ENCODE measurements at regions not wholly inside any gene's neighbourhood (a gene's known extent, or its start where the extent isn't known, plus 50 kb on each side); places are given as distances from the start of the nearest gene placed in this dataset.

- no peak for TF ChIP-seq CTCF (IDR thresholded peaks at IDR 0.05)
- Histone ChIP-seq H3K4me2 (ENCODE audit: low read length) (peak overlapping the region; percentile 52), H3K27ac (peak overlapping the region; percentile 97), H3K27me3 (ENCODE audit: control insufficient read depth, insufficient read depth, low read length) (no peaks in the 10 kb centered on the region), H3K4me1 (peaks cover 82% of the 10 kb centered on the region), H3K79me2 (no peaks in the 10 kb centered on the region), H3K9ac (peak overlapping the region; percentile 24), H2AFZ (peak overlapping the region; percentile 68), H3K36me3 (ENCODE audit: control insufficient read depth, insufficient read depth, low read length) (no peaks in the 10 kb centered on the region), H3K4me3 (ENCODE audit: low read depth, low read length) (peak overlapping the region; percentile 36), H3K9me3 (ENCODE audit: control insufficient read depth, low read length) (no peaks in the 10 kb centered on the region)
Measured at GRCh38 chr6:134520181-134521115, 202.5 kb upstream of the SGK1 start.

GRCh38 chr6:134519465-134519864, 201.6 kb upstream of the SGK1 start:
- TF ChIP-seq CTCF (IDR thresholded peaks at IDR 0.05) = no peak
- H3K36me3 ChIP-seq (ENCODE audit: control insufficient read depth, insufficient read depth, low read length) = no peaks in the 10 kb centered on the region
- H3K27ac ChIP-seq = peak overlapping the region; percentile 97
- H3K4me3 ChIP-seq (ENCODE audit: low read depth, low read length) = no peak overlapping the region
- no peaks in the 10 kb centered on the region for H3K79me2 ChIP-seq
- H2AFZ ChIP-seq = peak overlapping the region; percentile 29
- no peaks in the 10 kb centered on the region for H3K27me3 ChIP-seq (ENCODE audit: control insufficient read depth, insufficient read depth, low read length)
- peak overlapping the region; percentile 52 for H3K4me2 ChIP-seq (ENCODE audit: low read length)
- H3K9ac ChIP-seq = no peak overlapping the region
- peaks cover 72% of the 10 kb centered on the region for H3K4me1 ChIP-seq
- no peaks in the 10 kb centered on the region for H3K9me3 ChIP-seq (ENCODE audit: control insufficient read depth, low read length)

GRCh38 chr6:134517868-134518267, 200.0 kb upstream of the SGK1 start:
- Histone ChIP-seq H3K36me3 (ENCODE audit: control insufficient read depth, insufficient read depth, low read length) (no peaks in the 10 kb centered on the region), H3K4me3 (ENCODE audit: low read depth, low read length) (peak overlapping the region; percentile 37), H3K4me2 (ENCODE audit: low read length) (peak overlapping the region; percentile 52), H3K27me3 (ENCODE audit: control insufficient read depth, insufficient read depth, low read length) (no peaks in the 10 kb centered on the region), H3K4me1 (peaks cover 57% of the 10 kb centered on the region), H3K27ac (peak overlapping the region; percentile 97), H2AFZ (peak overlapping the region; percentile 63), H3K9ac (no peak overlapping the region), H3K79me2 (no peaks in the 10 kb centered on the region), H3K9me3 (ENCODE audit: control insufficient read depth, low read length) (no peaks in the 10 kb centered on the region)
- TF ChIP-seq CTCF (IDR thresholded peaks at IDR 0.05) = no peak

GRCh38 chr6:134517145-134517658, 199.3 kb upstream of the SGK1 start:
- H3K36me3 ChIP-seq (ENCODE audit: control insufficient read depth, insufficient read depth, low read length) = no peaks in the 10 kb centered on the region
- H3K4me2 ChIP-seq (ENCODE audit: low read length) = peak overlapping the region; percentile 52
- H3K9ac ChIP-seq = no peak overlapping the region
- peak overlapping the region; percentile 97 for H3K27ac ChIP-seq
- H3K9me3 ChIP-seq (ENCODE audit: control insufficient read depth, low read length) = no peaks in the 10 kb centered on the region
- peak; percentile 2 for TF ChIP-seq CTCF (IDR thresholded peaks at IDR 0.05)
- peak overlapping the region; percentile 63 for H2AFZ ChIP-seq
- H3K27me3 ChIP-seq (ENCODE audit: control insufficient read depth, insufficient read depth, low read length) = no peaks in the 10 kb centered on the region
- no peaks in the 10 kb centered on the region for H3K79me2 ChIP-seq
- peak overlapping the region; percentile 12 for H3K4me3 ChIP-seq (ENCODE audit: low read depth, low read length)
- peaks cover 56% of the 10 kb centered on the region for H3K4me1 ChIP-seq
